IMR-90 (cell line): ENCODE measurements at regions not wholly inside any gene's neighbourhood (a gene's known extent, or its start where the extent isn't known, plus 50 kb on each side); places are given as distances from the start of the nearest gene placed in this dataset.

ENCODE experiments used
- ATAC-seq: fragments of 200-7000 bp; cut with Tn5 transposase; 2 replicates; pipeline ENCODE4 v1.9.1; 2020; ENCODE audit warnings: low read depth, mild to moderate bottlenecking, moderate library complexity
- BruUV-seq: library from RNA; stranded (reverse); fragments of 400-500 nt; replicated peaks from 2 replicates; lab custom pipeline; 2021; lab: Mats Ljungman, UMichigan
- CTCF ChIA-PET: fragments of 300-600 bp; formaldehyde crosslinking; extraction: SDS; loops from one replicate; lab custom pipeline; 2021; ENCODE audit warnings: antibody characterized with exemption; lab: Yijun Ruan, JAX
- POLR2A ChIA-PET: fragments of 300-600 bp; sonication (Branson Sonifier 250); formaldehyde crosslinking; loops from one replicate; lab custom pipeline; 2022; ENCODE audit warnings: antibody characterized with exemption; ENCODE audit not compliant: unreplicated experiment; lab: Charles Lee
- DNase-seq: peaks from one replicate; pipeline ENCODE4 v3.0.0; 2013
- H2AFZ ChIP-seq: replicated peaks from 2 replicates; pipeline ENCODE3; 2013; ENCODE audit warnings: low read length, mild to moderate bottlenecking; ENCODE audit not compliant: poor library complexity
- H2AK5ac ChIP-seq: 2 replicates; pipeline ENCODE4 v1.6.1; 2013; ENCODE audit warnings: low read depth, low read length, inconsistent platforms
- H2AK9ac ChIP-seq: replicated peaks from 2 replicates; pipeline ENCODE3; 2013; ENCODE audit warnings: mild to moderate bottlenecking, low read depth, low read length, moderate library complexity; ENCODE audit not compliant: poor library complexity
- H2BK120ac ChIP-seq: 2 replicates; pipeline ENCODE4 v1.6.1; 2013; ENCODE audit warnings: low read depth, low read length, inconsistent platforms
- H2BK15ac ChIP-seq: 3 replicates; pipeline ENCODE4 v1.6.1; 2013; ENCODE audit warnings: low read depth, low read length, inconsistent platforms
- H2BK20ac ChIP-seq: 2 replicates; pipeline ENCODE4 v1.6.1; 2013; ENCODE audit warnings: low read depth, mild to moderate bottlenecking, inconsistent platforms, low read length, moderate library complexity
- H2BK5ac ChIP-seq: 2 replicates; pipeline ENCODE4 v1.6.1; 2013; ENCODE audit warnings: mild to moderate bottlenecking, low read depth, low read length, inconsistent platforms; ENCODE audit not compliant: poor library complexity, severe bottlenecking
- H3K14ac ChIP-seq: replicated peaks from 2 replicates; pipeline ENCODE4 v1.6.1; 2013; ENCODE audit warnings: low read depth, low read length, inconsistent platforms
- H3K18ac ChIP-seq: 2 replicates; pipeline ENCODE4 v1.6.1; 2013; ENCODE audit warnings: low read depth, low read length, control low read depth
- H3K23ac ChIP-seq: 2 replicates; pipeline ENCODE4 v1.6.1; 2013; ENCODE audit warnings: low read depth, low read length, inconsistent platforms
- H3K27ac ChIP-seq: 2 replicates; pipeline ENCODE4 v1.5.1; 2013; ENCODE audit warnings: mild to moderate bottlenecking, control low read depth, low read length; ENCODE audit not compliant: insufficient read depth
- H3K27me3 ChIP-seq: 2 replicates; pipeline ENCODE4 v1.6.1; 2013; ENCODE audit warnings: low read length; ENCODE audit not compliant: control insufficient read depth, insufficient read depth
- H3K36me3 ChIP-seq: 2 replicates; pipeline ENCODE4 v1.6.1; 2013; ENCODE audit warnings: low read length, mixed read lengths; ENCODE audit not compliant: control insufficient read depth, insufficient read depth
- H3K4ac ChIP-seq: 2 replicates; pipeline ENCODE4 v1.6.1; 2013; ENCODE audit warnings: low read depth, low read length, inconsistent platforms
- H3K4me1 ChIP-seq: 2 replicates; pipeline ENCODE4 v1.6.1; 2013; ENCODE audit warnings: low read length, mixed read lengths; ENCODE audit not compliant: control insufficient read depth, insufficient read depth
- H3K4me2 ChIP-seq: 2 replicates; pipeline ENCODE4 v1.6.1; 2013; ENCODE audit warnings: low read depth, mild to moderate bottlenecking, control low read depth, low read length, moderate library complexity
- H3K4me3 ChIP-seq: 2 replicates; pipeline ENCODE4 v1.5.1; 2013; ENCODE audit warnings: low read depth, mild to moderate bottlenecking, control low read depth, low read length, moderate library complexity; ENCODE audit not compliant: insufficient read depth
- H3K56ac ChIP-seq: 2 replicates; pipeline ENCODE4 v1.6.1; 2013; ENCODE audit warnings: low read length, inconsistent platforms; ENCODE audit not compliant: insufficient read depth; ENCODE audit errors: extremely low read depth
- H3K79me1 ChIP-seq, 2 experiments: 2 replicates each; pipeline ENCODE4 v1.6.1; 2013; ENCODE audit warnings: low read length in 2 of 2, inconsistent platforms in 1 of 2, low read depth in 1 of 2
- H3K9ac ChIP-seq: 2 replicates; pipeline ENCODE4 v1.6.1; 2013; ENCODE audit warnings: low read depth, low read length, control low read depth
- H3K9me1 ChIP-seq: 2 replicates; pipeline ENCODE4 v1.6.1; 2013; ENCODE audit warnings: low read length, inconsistent platforms; ENCODE audit not compliant: insufficient read depth
- H3K9me3 ChIP-seq: 2 replicates; pipeline ENCODE4 v1.6.1; 2013; ENCODE audit warnings: low read length; ENCODE audit not compliant: control insufficient read depth, insufficient read depth
- H4K20me1 ChIP-seq: 2 replicates; pipeline ENCODE4 v1.6.1; 2013; ENCODE audit warnings: low read length, inconsistent platforms; ENCODE audit not compliant: insufficient read depth
- H4K5ac ChIP-seq: 2 replicates; pipeline ENCODE4 v1.6.1; 2013; ENCODE audit warnings: mild to moderate bottlenecking, low read depth, low read length, control low read depth
- H4K8ac ChIP-seq, 2 experiments: 2 replicates each; pipeline ENCODE4 v1.6.1; 2013; ENCODE audit warnings: low read depth in 2 of 2, low read length in 2 of 2, control low read depth in 1 of 2, inconsistent platforms in 1 of 2
- H4K91ac ChIP-seq: 2 replicates; pipeline ENCODE4 v1.6.1; 2013; ENCODE audit warnings: low read depth, low read length, inconsistent platforms; ENCODE audit not compliant: insufficient read depth
- MAFK ChIP-seq: IDR thresholded peaks from 2 replicates; pipeline ENCODE4 v1.6.1; 2012; ENCODE audit warnings: low read depth, low read length, improper control_type of control experiment
- POLR2A ChIP-seq: IDR thresholded peaks from 2 replicates; pipeline ENCODE4 v1.6.1; 2012; ENCODE audit warnings: mild to moderate bottlenecking, low read depth, low read length
- RFX5 ChIP-seq: IDR thresholded peaks from 2 replicates; pipeline ENCODE4 v1.8.0; 2012; ENCODE audit warnings: low read depth, mild to moderate bottlenecking, low read length, moderate library complexity
- WGBS, 2 experiments: methylation state at CpG; one replicate each; pipeline versions ENCODE4 v1.1.5 to v1.1.7; 2013; ENCODE audit warnings: missing lambda C conversion rate in 2 of 2; ENCODE audit not compliant: insufficient read length in 1 of 2; ENCODE audit errors: extremely low coverage in 2 of 2; 5-methylcytosine and 5-hydroxymethylcytosine counted together
- dilution Hi-C: fragments of 300-500 bp; cut with HindIII; formaldehyde crosslinking; loops from one replicate; pipeline ENCODE4 v1.14.3; 2018; ENCODE audit warnings: low sequenced_read_pairs; ENCODE audit not compliant: unreplicated experiment
- in situ Hi-C: fragments of 300-500 bp; cut with MboI; formaldehyde crosslinking; loops from 3 replicates; pipeline ENCODE4 v1.14.3; 2019; ENCODE audit warnings: low sequenced_read_pairs, inconsistent platforms, mixed read lengths
- intact Hi-C: fragments of 100-400 bp; cut with micrococcal nuclease; formaldehyde crosslinking; loops from 2 replicates; pipeline ENCODE4 v1.10.0; 2022

DNA sequence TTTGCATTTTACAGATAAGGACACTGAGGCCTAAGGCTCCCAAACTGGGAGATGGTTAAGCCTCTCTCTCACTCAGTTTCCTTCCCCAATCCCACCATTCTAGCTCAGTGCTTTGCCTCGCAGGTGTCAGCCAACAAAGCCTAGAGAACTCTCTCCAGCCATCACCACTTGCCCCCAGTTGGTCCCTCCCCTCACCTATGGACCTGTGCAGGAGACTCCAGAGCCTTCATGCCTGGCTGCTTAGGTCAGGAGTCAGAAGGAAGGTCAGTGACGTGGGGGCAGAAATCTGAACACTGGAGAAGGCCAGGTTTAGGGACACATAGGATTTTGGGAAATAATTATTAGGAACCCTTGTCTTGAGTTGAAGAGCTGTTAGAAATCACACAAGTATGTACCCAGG lies 295.3 kb downstream of the PTPRU start:
- Histone ChIP-seq H3K4ac (no peak overlapping the region), H2AK9ac (no peak overlapping the region), H2AFZ (no peak overlapping the region), H3K4me1 (no peaks in the 10 kb centered on the region), H3K9me1 (no peaks in the 10 kb centered on the region), H3K79me1 (no peaks in the 10 kb centered on the region), H3K27me3 (no peaks in the 10 kb centered on the region), H4K91ac (no peak overlapping the region), H2BK15ac (no peak overlapping the region), H3K4me3 (no peak overlapping the region), H4K20me1 (no peaks in the 10 kb centered on the region), H4K8ac (no peak overlapping the region), H2BK20ac (no peak overlapping the region), H2AK5ac (no peak overlapping the region), H2BK120ac (no peak overlapping the region), H3K23ac (no peak overlapping the region), H3K9ac (no peak overlapping the region), H3K18ac (no peak overlapping the region), H3K27ac (no peak overlapping the region), H4K5ac (no peak overlapping the region), H2BK5ac (no peak overlapping the region), H3K14ac (no peak overlapping the region), H3K4me2 (no peak overlapping the region), H3K9me3 (no peaks in the 10 kb centered on the region), H3K56ac (no peak overlapping the region), H3K36me3 (no peaks in the 10 kb centered on the region)
- no peak for DNase-seq
- CTCF ChIA-PET, result no interaction called here
- in situ Hi-C loops, result no loop called here
- dilution Hi-C loops, result no loop called here
- intact Hi-C loops, result no loop called here
- POLR2A ChIA-PET, result no interaction called here
- TF ChIP-seq POLR2A (no peak), MAFK (no peak), RFX5 (no peak)
- BruUV-seq, result no TSS peak
- WGBS, 2 experiments, result 20% methylated on average over 1 of the region's 2 CpGs; no CpG with 5 or more reads in 1 of the 2 experiments
- ATAC-seq, result no peak
